Progenitor cell of endocrine pancreas (in vitro differentiated cells): ENCODE measurements at regions not wholly inside any gene's neighbourhood (a gene's known extent, or its start where the extent isn't known, plus 50 kb on each side); places are given as distances from the start of the nearest gene placed in this dataset.

Experiments used
- DNase-seq: peaks from one replicate; pipeline ENCODE4 v3.0.0; 2021; ENCODE audit warnings: low spot score; ENCODE audit not compliant: unreplicated experiment
- H3K27ac Mint-ChIP-seq: 2 replicates; pipeline ENCODE4 v1.8.0; 2021; ENCODE audit warnings: mild to moderate bottlenecking, moderate library complexity, mixed read lengths
- H3K27me3 Mint-ChIP-seq: 2 replicates; pipeline ENCODE4 v1.8.0; 2021; ENCODE audit warnings: mixed read lengths
- H3K36me3 Mint-ChIP-seq: 2 replicates; pipeline ENCODE4 v1.8.0; 2022; ENCODE audit warnings: mixed read lengths; ENCODE audit not compliant: insufficient read depth
- H3K4me1 Mint-ChIP-seq: 2 replicates; pipeline ENCODE4 v1.8.0; 2021; ENCODE audit warnings: low read depth, mixed read lengths
- H3K4me3 Mint-ChIP-seq: 2 replicates; pipeline ENCODE4 v1.8.0; 2021; ENCODE audit warnings: low read depth, mild to moderate bottlenecking, moderate library complexity, mixed read lengths
- H3K9me3 Mint-ChIP-seq: 2 replicates; pipeline ENCODE4 v1.8.0; 2021; ENCODE audit warnings: low read depth, mixed read lengths
- CTCF ChIP-seq: fragments of 200-600 bp; sonication (generic); IDR thresholded peaks from one replicate; pipeline ENCODE4 v1.5.0; 2021; ENCODE audit warnings: antibody characterized with exemption, mild to moderate bottlenecking; ENCODE audit not compliant: unreplicated experiment

DNA sequence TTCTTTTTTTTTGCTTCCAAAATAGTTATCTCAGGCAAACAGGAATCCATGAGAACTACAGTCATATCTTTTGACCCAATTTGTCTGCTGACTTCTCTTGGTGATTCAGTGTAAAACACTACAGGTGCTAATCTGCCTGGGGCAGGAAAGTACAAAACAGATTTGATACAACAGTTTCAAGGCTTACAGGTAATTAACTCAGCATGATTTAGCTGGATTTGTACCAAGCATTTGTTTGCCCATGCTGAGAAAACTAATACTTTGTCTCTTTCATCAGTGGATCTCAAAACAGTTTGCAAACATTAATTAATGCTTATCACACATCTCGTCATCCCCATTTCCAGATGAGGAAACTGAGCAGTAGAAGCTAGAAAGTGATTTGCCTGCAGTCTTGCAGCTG, 312.5 kb upstream of the SEMA6A start:
- H3K36me3 Mint-ChIP-seq: no peaks in the 10 kb centered on the region
- peaks cover 14% of the 10 kb centered on the region for H3K27me3 Mint-ChIP-seq
- H3K9me3 Mint-ChIP-seq: no peaks in the 10 kb centered on the region
- H3K27ac Mint-ChIP-seq: no peak overlapping the region
- H3K4me1 Mint-ChIP-seq: peaks cover 6% of the 10 kb centered on the region
- no peak for TF ChIP-seq CTCF
- no peak overlapping the region for H3K4me3 Mint-ChIP-seq
- no peak for DNase-seq

GRCh38 chr5:116885825-116886224, 311.2 kb upstream of the SEMA6A start:
- Mint-ChIP-seq H3K27me3 (peaks cover 22% of the 10 kb centered on the region), H3K27ac (no peak overlapping the region), H3K4me1 (peaks cover 12% of the 10 kb centered on the region), H3K9me3 (no peaks in the 10 kb centered on the region), H3K4me3 (no peak overlapping the region), H3K36me3 (no peaks in the 10 kb centered on the region)
- DNase-seq: no peak
- no peak for TF ChIP-seq CTCF

GRCh38 chr5:116883875-116884274, 309.3 kb upstream of the SEMA6A start:
- Mint-ChIP-seq H3K27ac (no peak overlapping the region), H3K4me1 (peaks cover 10% of the 10 kb centered on the region), H3K36me3 (no peaks in the 10 kb centered on the region), H3K4me3 (no peak overlapping the region), H3K27me3 (peaks cover 28% of the 10 kb centered on the region), H3K9me3 (no peaks in the 10 kb centered on the region)
- DNase-seq: no peak
- TF ChIP-seq CTCF: no peak

DNA sequence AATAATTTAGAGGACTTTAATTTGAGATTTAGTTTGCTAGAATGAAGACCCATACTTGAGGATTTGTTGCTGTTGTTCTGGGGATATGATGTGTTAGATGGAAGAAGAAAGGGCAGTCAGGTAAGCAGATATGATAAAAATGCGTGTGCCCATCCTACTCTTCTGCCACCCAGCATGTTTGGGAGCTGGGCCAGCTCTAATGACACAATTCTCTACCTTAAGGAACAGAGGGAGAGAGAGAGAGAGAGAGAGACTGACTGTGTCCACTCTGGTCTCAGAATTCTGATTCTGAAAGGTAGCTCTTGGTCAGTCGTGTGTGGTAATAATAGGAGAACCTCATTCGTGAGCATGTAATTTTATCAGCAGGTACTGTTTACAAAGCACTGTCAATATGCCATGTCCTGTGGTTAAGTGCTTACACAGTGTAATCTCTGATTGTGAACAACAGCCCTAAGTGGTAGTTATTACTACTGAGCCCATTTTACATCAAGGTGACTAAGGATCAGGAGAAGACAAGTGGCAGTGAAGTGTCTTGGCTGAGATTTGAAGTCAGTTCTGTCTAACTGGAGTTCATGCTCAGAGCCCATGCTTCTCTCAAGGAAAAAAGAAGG, 307.4 kb upstream of the SEMA6A start:
- peak overlapping the region; percentile 7 for H3K27ac Mint-ChIP-seq
- DNase-seq: no peak
- no peak for TF ChIP-seq CTCF
- H3K36me3 Mint-ChIP-seq: no peaks in the 10 kb centered on the region
- no peak overlapping the region for H3K4me3 Mint-ChIP-seq
- peaks cover 10% of the 10 kb centered on the region for H3K4me1 Mint-ChIP-seq
- peaks cover 36% of the 10 kb centered on the region for H3K27me3 Mint-ChIP-seq
- H3K9me3 Mint-ChIP-seq: peaks cover 2% of the 10 kb centered on the region

GRCh38 chr5:116880601-116881000, 306.0 kb upstream of the SEMA6A start:
- H3K27me3 Mint-ChIP-seq: peaks cover 32% of the 10 kb centered on the region
- peaks cover 10% of the 10 kb centered on the region for H3K4me1 Mint-ChIP-seq
- DNase-seq: no peak
- no peaks in the 10 kb centered on the region for H3K36me3 Mint-ChIP-seq
- no peak overlapping the region for H3K27ac Mint-ChIP-seq
- H3K9me3 Mint-ChIP-seq: peaks cover 3% of the 10 kb centered on the region
- H3K4me3 Mint-ChIP-seq: no peak overlapping the region
- no peak for TF ChIP-seq CTCF
